Omental fat pad (tissue), 3 donors: ENCODE measurements at regions not wholly inside any gene's neighbourhood (a gene's known extent, or its start where the extent isn't known, plus 50 kb on each side); places are given as distances from the start of the nearest gene placed in this dataset.

Source experiments
- ATAC-seq: fragments of 150-250 bp; one replicate; pipeline ENCODE4 v1.9.1; 2016; ENCODE audit warnings: mild to moderate bottlenecking, moderate library complexity; ENCODE audit not compliant: low FRiP score
- DNase-seq: peaks from one replicate; pipeline ENCODE4 v3.0.0-alpha.2; 2019; ENCODE audit warnings: low spot score
- TF ChIP-seq, protein P1 (sequence below), 3 donors: fragments of 450-650 bp; IDR thresholded peaks; one replicate each; pipeline ENCODE4 v1.5.1; 2016 to 2017; ENCODE audit warnings: antibody characterized with exemption in 3 of 3, mild to moderate bottlenecking in 3 of 3, moderate library complexity in 2 of 3

DNA sequence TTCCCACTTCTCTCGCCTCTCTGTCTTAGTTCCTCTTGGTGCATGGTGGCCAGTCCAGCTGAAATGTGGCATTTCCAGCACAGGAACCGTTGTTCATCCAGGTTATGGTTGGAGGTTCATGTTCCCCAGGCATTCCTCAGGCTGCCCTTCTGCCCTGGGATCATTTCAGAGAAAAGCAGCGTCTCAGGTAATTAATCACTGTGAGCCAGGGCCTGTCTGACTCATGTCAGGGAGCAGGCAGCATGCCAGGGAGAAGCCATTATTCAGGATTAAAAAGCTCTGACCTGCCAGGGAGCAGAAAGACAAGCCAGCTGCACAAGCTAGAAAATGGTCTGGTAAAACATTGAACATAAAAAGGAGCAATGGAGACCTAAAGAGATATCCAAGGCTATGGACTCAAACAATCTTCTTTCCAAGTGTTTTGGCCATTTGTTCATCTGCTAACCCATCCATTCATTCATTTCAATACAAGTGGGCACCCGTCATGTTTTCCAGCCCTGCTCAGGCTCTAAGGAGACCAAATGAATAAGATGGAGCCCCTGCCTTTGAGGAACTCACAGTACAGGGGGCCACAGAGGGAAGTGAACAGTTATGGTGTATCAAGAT, 241.4 kb downstream of the DRD1 start:
- TF ChIP-seq, protein P1, sequence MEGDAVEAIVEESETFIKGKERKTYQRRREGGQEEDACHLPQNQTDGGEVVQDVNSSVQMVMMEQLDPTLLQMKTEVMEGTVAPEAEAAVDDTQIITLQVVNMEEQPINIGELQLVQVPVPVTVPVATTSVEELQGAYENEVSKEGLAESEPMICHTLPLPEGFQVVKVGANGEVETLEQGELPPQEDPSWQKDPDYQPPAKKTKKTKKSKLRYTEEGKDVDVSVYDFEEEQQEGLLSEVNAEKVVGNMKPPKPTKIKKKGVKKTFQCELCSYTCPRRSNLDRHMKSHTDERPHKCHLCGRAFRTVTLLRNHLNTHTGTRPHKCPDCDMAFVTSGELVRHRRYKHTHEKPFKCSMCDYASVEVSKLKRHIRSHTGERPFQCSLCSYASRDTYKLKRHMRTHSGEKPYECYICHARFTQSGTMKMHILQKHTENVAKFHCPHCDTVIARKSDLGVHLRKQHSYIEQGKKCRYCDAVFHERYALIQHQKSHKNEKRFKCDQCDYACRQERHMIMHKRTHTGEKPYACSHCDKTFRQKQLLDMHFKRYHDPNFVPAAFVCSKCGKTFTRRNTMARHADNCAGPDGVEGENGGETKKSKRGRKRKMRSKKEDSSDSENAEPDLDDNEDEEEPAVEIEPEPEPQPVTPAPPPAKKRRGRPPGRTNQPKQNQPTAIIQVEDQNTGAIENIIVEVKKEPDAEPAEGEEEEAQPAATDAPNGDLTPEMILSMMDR (IDR thresholded peaks at IDR 0.05) = no peak
- no peak for ATAC-seq
- DNase-seq = no peak

DNA sequence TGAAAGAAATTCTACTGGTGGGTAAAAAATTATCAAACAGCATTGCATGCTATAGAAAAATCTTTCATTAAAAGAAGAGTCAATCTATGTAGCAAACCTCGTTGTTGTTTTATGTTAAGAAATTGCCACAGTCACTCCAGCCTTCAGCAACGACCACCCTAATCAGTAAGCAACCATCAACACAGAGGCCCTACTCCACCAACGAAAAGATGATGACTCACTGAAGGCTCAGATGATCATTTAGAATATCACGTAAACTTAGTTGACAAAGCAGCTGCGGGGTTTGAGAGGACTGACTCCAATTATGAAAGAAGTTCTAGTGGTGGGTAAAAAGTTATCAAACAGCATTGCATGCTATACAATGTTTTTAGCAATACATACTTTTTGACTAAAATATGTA, 242.6 kb downstream of the DRD1 start:
- no peak for ATAC-seq
- TF ChIP-seq, protein P1 (IDR thresholded peaks at IDR 0.05) = no peak
- no peak for DNase-seq

DNA sequence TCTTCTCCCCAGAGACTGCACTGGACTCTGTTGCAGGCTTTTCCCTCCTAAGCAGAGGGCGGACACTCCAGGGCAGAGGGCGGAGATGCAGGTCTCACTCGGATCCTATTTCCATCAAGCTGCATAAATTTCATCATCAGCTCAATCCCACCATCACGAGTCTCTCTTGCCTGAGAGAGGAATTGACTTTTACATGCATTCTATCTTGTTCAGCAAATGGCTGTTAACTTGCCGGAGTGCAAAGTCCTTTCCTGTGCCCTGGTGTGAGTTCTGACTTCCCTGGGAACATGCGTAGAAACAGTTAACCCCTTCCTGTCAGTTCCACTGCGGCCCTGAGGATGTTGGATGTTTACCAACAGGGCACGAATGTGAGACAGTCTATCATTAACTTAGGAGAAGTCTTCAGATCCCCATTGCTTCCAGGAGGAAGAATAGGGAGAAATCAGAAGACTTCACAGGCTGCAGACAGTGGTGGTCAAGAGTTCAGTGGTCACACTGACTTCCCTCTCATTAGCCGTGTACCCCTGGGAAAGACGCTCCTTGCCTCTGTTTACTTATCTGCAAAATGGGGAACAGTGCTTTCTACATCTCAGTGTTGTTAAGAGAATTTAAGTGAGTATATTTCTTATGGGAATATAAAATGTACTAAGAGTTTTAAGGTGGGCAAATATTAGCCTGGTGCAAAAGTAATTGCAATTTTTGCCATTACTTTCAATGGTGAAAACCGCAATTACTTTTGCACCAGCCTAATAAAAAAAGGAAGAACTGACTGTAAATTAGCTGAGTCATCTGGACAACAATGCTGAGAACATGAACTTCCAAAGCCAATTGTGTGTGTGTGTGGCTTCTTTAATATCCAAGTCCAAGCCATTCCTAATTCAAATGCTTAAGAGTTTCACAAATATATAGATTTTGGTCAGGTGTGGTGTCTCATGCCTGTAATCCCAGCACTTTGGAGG, 248.0 kb downstream of the DRD1 start:
- DNase-seq (no peak), ATAC-seq (no peak)
- TF ChIP-seq, protein P1 (IDR thresholded peaks at IDR 0.05) = no peak

DNA sequence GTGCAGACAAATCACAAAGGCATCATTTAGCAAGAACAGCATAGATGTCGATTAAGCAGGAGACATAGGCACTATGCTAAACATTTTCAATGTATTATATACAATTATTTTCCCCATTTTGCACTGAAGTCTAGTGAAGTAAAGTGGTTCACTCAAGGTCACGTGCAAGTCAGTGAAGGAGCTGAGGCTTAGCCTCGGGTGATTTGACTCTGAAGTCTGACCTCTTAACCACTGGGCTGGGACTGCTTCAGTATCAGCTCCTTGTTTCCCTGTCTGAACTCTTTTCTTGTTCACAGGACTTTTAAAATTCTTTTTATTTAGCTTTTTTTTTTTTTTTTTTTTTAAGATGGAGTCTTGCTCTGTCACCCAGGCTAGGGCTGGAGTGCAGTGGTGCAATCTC, 262.7 kb downstream of the DRD1 start:
- ATAC-seq = no peak
- DNase-seq = no peak
- TF ChIP-seq, protein P1 (IDR thresholded peaks at IDR 0.05) = no peak

DNA sequence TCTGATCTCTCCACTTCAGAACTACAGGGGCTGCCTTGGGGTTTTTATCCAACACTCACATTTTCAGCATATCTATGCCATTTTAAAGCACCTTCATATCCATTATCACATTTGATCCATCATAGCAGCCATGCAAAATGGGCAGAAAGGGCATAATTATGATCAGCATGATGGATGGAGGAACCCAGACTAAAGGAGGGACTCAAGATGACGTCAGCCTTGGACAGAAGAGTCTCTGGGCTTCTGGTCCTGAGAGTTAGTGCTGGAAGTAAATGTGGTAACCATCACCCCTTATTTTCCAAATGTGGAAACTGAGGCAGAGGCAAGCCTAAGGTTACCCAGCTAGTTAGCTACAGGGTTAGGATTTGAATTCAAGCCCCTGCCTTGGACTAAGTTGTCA, 273.1 kb downstream of the DRD1 start:
- DNase-seq (no peak), ATAC-seq (no peak)
- TF ChIP-seq, protein P1 (IDR thresholded peaks at IDR 0.05) = no peak

DNA sequence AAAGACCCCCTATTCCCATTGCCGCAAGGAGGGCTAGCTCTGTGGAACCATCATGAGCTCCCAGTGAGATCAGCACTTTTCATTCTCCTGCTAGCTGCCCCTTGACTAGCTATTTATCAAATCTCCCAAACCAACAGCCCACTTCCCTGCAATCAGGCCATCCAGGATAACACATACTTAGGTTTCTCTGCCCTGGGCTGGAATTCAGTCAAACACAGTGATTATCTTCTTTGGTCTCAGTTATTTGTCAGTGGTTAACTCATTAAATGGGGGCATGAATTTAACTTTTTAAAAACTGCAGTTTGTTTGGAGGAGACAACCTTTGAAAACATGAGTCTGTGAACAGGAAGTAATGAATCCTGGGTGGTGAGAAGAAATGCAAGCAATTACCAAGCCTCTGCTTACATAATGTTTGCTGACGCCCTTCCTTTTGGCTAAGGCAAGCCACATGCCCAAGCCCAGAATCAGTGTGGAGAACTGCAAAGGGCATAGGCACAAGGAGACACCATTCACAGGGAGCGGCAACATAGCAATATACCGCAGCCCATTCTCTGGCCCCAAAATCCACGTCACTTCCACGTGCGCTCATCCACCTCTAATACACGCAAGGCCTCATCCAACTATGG, 275.0 kb downstream of the DRD1 start:
- DNase-seq (no peak), ATAC-seq (no peak)
- TF ChIP-seq, protein P1 (IDR thresholded peaks at IDR 0.05) = no peak
